Stimulated activated CD8-positive, alpha-beta memory T cell treated with anti-CD3 and anti-CD28 coated beads, Interleukin-4, amount 100 ng/mL, for 24 hours (primary cell): ENCODE measurements at regions not wholly inside any gene's neighbourhood (a gene's known extent, or its start where the extent isn't known, plus 50 kb on each side); places are given as distances from the start of the nearest gene placed in this dataset.

ENCODE experiments used
- DNase-seq: peaks from one replicate; pipeline ENCODE4 v3.0.0-alpha.2; 2020; ENCODE audit warnings: low read depth

- no peak for DNase-seq
Observed at GRCh38 chr17:68660302-68660701, 59.1 kb upstream of the FAM20A start.

- no peak for DNase-seq
Observed at GRCh38 chr17:68658999-68659780, 58.0 kb upstream of the FAM20A start.

GRCh38 chr17:68657576-68657975 is 56.4 kb upstream of the FAM20A start:
- DNase-seq = no peak

GRCh38 chr17:68657166-68657565 is 56.0 kb upstream of the FAM20A start:
- DNase-seq = no peak

GRCh38 chr17:68656666-68657065 is 55.5 kb upstream of the FAM20A start:
- DNase-seq = no peak
